ENCODE measurements at regions not wholly inside any gene's neighbourhood (a gene's known extent, or its start where the extent isn't known, plus 50 kb on each side); places are given as distances from the start of the nearest gene placed in this dataset.

DNA sequence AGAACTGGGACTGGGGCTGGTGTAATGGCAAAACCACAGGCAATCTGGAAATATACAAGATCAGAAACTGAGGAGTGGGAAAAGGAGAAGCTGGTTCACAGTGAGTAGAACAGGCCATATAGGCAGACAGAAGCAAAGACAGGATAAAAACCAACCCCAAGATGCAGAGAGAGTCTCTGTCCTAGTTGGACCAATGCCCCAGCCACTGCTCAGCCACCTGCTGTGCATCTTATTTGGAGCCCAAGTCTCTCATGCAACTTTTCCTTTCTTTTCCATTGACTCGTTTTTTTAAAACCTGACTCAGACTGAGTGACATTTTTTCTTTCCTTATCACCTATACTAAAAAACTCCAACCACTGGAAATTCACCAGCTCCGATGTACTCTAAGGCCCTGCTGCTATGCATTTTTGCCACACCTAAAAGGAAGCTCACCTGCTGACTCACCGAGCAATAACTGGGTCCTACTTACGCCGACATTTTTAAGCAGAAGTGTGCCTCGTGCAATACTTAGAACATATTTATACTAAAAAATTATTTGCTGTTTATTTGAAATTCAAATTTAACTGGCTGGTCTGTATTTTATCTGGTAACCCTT lies 100.8 kb upstream of the XYLT1 start:
- TF ChIP-seq EZH2 (IDR thresholded peaks at IDR 0.05): no peak
- TF ChIP-seq POLR2AphosphoS5 (IDR thresholded peaks at IDR 0.05; ENCODE audit: borderline replicate concordance, low read depth, low read length): no peak
- TF ChIP-seq FOXP2 (optimal IDR thresholded peaks at IDR 0.05; ENCODE audit: control extremely low read depth, extremely low read length, insufficient read depth): no peak

All from SK-N-MC (cell line).